Left lung (tissue), 4 donors: ENCODE measurements at regions not wholly inside any gene's neighbourhood (a gene's known extent, or its start where the extent isn't known, plus 50 kb on each side); places are given as distances from the start of the nearest gene placed in this dataset.

Experiments
- ATAC-seq: fragments of 200-7000 bp; cut with Tn5 transposase; one replicate; pipeline ENCODE4 v1.9.1; 2020; ENCODE audit warnings: moderate library complexity
- DNase-seq, 4 donors: peaks; one replicate each; pipeline ENCODE4 v3.0.0-alpha.2; 2013 to 2020
- H3K27ac ChIP-seq, 2 donors: fragments of 200-600 bp; sonication (generic) in 1 of 2; one replicate each; pipeline versions ENCODE4 v1.5.0 to v1.8.0; 2020 to 2021
- H3K27me3 ChIP-seq, 2 donors: fragments of 200-600 bp; sonication (generic) in 1 of 2; one replicate each; pipeline versions ENCODE4 v1.5.0 to v1.8.0; 2020 to 2021
- H3K36me3 ChIP-seq, 2 donors: fragments of 200-600 bp; sonication (generic) in 1 of 2; one replicate each; pipeline versions ENCODE4 v1.5.0 to v1.8.0; 2020 to 2021
- H3K4me1 ChIP-seq, 2 donors: fragments of 200-600 bp; one replicate each; pipeline ENCODE4 v1.8.0; 2021
- H3K4me3 ChIP-seq, 2 donors: fragments of 200-600 bp; sonication (generic) in 1 of 2; one replicate each; pipeline versions ENCODE4 v1.5.0 to v1.8.0; 2020 to 2021; ENCODE audit warnings: mild to moderate bottlenecking in 1 of 2
- H3K9me3 ChIP-seq, 2 donors: fragments of 200-600 bp; sonication (generic) in 1 of 2; one replicate each; pipeline versions ENCODE4 v1.5.0 to v1.8.0; 2020 to 2021
- intact Hi-C, 2 donors: fragments of 100-400 bp; cut with DNase I; formaldehyde crosslinking; loops; one replicate each; pipeline versions ENCODE4 v1.11.2 to v1.14.2; 2022
- TF ChIP-seq, protein P1 (sequence below), 2 donors: fragments of 200-600 bp; sonication (generic) in 1 of 2; IDR thresholded peaks; one replicate each; pipeline versions ENCODE4 v1.5.0 to v1.8.0; 2021; ENCODE audit warnings: antibody characterized with exemption in 2 of 2
- donor health status: DM: no; HTN: yes; CAD: no.
- donor health status: DM: no; HTN: no; CAD: no.

DNA sequence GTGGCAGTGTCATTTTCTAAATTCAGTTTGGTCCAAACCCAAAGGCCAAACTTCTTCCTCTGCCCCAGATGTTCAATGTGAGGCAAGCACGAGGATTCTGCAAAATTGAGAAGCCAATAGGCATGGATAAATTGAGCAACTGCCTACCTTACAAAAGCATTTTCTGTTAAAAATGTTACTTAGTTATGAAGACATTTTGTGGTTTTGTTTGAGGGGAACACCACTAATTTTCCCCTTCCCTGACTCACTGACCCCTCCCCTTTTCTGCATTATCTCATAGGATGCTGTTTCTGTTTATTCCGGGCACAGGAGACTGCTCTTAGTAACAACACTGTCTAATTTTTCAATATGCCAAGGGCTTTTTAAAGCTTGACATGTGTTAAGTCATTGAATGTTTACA, 462.8 kb downstream of the INSC start:
- intact Hi-C loops = no loop called here
- ATAC-seq (peak; percentile 33), DNase-seq (no peak)
- H3K4me3 ChIP-seq = no peak overlapping the region
- H3K27ac ChIP-seq = peak overlapping the region in 1 of 2 donors; percentile 89
- no peaks in the 10 kb centered on the region for H3K27me3 ChIP-seq
- H3K36me3 ChIP-seq = no peaks in the 10 kb centered on the region
- no peaks in the 10 kb centered on the region for H3K4me1 ChIP-seq
- H3K9me3 ChIP-seq = no peaks in the 10 kb centered on the region
- TF ChIP-seq, protein P1, sequence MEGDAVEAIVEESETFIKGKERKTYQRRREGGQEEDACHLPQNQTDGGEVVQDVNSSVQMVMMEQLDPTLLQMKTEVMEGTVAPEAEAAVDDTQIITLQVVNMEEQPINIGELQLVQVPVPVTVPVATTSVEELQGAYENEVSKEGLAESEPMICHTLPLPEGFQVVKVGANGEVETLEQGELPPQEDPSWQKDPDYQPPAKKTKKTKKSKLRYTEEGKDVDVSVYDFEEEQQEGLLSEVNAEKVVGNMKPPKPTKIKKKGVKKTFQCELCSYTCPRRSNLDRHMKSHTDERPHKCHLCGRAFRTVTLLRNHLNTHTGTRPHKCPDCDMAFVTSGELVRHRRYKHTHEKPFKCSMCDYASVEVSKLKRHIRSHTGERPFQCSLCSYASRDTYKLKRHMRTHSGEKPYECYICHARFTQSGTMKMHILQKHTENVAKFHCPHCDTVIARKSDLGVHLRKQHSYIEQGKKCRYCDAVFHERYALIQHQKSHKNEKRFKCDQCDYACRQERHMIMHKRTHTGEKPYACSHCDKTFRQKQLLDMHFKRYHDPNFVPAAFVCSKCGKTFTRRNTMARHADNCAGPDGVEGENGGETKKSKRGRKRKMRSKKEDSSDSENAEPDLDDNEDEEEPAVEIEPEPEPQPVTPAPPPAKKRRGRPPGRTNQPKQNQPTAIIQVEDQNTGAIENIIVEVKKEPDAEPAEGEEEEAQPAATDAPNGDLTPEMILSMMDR (IDR thresholded peaks at IDR 0.05) = no peak

DNA sequence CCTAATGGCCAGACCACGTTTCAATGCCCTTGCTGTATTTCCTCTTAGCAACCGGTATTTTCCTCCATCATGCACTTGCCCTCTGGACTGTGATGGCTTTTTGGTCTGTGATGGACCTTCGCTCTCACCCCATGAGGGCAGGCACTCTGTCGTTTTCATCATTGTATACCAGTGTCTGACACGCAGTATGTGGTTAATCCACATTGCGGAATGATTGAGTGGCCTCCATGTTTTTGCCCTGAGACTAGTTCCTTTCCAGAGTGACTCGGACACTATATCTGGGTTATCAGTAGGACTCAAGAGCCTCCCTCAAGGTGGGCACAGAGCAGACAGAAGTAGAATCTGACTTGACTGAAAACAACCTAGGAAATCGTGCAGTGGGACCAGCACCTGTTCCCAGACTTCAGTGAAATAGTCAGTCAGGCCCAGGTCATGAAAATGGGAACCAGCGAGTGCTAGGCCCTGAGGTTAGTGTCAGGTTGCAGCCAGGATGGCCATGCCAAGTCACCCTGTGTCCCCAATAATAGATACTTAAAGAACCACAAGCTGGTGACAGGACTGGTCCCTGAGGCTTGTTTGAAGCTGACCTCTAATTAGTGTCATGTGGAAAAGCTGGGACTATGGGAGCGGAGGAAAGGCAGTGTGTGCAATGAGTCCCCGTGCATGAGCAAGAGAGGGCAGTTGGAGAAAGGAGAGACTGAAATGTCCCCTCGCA, 464.7 kb downstream of the INSC start:
- Histone ChIP-seq H3K9me3 (no peaks in the 10 kb centered on the region), H3K27ac (peak overlapping the region in 1 of 2 donors; percentile 89), H3K36me3 (no peaks in the 10 kb centered on the region), H3K4me3 (no peak overlapping the region), H3K27me3 (no peaks in the 10 kb centered on the region), H3K4me1 (no peaks in the 10 kb centered on the region)
- intact Hi-C loops = no loop called here
- TF ChIP-seq, protein P1 (IDR thresholded peaks at IDR 0.05) = no peak
- ATAC-seq (no peak), DNase-seq (no peak)

DNA sequence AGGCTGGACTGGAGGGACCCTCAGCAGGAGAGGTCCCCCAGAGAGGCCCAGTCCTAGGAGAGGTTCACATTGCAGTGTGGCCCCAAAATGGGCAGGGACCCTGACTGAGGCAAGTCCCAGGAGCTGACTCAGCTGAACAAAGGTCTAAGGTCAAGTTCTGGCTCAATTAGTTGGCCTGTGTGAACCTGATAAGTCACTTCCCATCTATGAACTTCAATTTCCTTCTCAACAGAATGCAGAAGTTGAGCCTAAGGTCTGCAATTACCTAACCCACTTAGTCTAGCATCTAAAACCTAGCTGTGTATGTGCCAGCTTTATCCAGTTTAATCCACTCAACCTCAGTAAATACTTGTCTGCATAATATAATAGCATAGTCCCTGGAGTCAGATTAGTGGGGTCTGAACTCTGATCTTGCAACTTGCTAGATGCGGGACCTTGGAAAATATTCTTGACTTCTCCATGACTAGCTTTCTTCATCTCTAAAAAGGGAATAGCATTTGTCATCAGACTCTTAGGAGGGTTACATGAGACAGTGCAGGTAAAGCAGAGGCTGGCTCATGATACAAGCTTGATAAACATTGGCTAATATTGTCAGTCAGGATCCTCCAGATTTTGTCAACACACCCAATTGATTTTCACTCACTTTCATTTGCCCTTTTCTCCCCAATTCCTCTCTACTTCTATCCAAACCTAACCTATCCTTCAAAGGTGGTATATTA, 465.5 kb downstream of the INSC start:
- H3K36me3 ChIP-seq = no peaks in the 10 kb centered on the region
- intact Hi-C loops = no loop called here
- no peaks in the 10 kb centered on the region for H3K27me3 ChIP-seq
- no peak for DNase-seq
- ATAC-seq = peak; percentile 10
- TF ChIP-seq, protein P1 (IDR thresholded peaks at IDR 0.05) = no peak
- no peak overlapping the region for H3K4me3 ChIP-seq
- H3K4me1 ChIP-seq = no peaks in the 10 kb centered on the region
- H3K9me3 ChIP-seq = no peaks in the 10 kb centered on the region
- H3K27ac ChIP-seq = peak overlapping the region in 1 of 2 donors; percentile 89

DNA sequence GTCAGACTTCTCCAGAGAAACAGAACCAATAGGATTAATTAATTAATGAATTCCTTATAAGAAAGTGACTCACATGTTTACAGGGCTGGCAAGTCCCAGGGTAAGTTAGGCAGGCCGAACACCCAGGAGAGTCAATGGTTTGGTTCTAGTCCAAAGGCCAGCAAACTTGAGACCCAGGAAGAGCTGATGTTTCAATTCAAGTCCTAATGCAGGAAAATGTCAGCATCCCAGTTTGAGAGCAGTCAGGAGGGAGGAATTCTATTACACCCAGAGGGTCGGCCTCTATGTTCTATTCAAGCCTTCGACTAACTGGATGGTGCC, 466.0 kb downstream of the INSC start:
- H3K27ac ChIP-seq = peak overlapping the region in 1 of 2 donors; percentile 89
- H3K27me3 ChIP-seq = no peaks in the 10 kb centered on the region
- TF ChIP-seq, protein P1 (IDR thresholded peaks at IDR 0.05) = no peak
- no peak overlapping the region for H3K4me3 ChIP-seq
- H3K36me3 ChIP-seq = no peaks in the 10 kb centered on the region
- H3K4me1 ChIP-seq = no peaks in the 10 kb centered on the region
- DNase-seq = no peak
- intact Hi-C loops = no loop called here
- H3K9me3 ChIP-seq = no peaks in the 10 kb centered on the region
- ATAC-seq = no peak

DNA sequence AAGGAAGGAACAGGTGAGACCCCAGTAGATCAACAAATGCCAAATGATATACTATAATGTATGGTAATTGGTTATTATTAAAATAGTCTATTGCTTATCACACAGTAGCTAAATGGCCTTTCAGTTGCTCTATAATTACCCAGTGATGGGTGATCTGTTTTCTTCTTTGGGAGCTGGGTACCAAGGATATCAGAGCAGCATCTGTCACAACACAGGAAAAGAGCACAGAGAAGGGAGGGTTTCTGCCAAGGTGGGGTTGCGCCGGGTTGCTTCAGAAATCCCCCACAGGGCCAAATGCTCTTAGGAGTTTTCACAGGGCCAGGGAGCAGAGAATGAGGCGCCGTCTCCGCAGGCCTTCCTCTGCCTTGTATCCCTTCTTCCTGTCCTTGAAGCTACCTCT, 469.4 kb downstream of the INSC start:
- Histone ChIP-seq H3K36me3 (no peaks in the 10 kb centered on the region), H3K4me1 (no peaks in the 10 kb centered on the region), H3K27me3 (no peaks in the 10 kb centered on the region), H3K4me3 (no peak overlapping the region), H3K27ac (no peak overlapping the region), H3K9me3 (no peaks in the 10 kb centered on the region)
- no peak for DNase-seq
- intact Hi-C loops = no loop called here
- ATAC-seq = no peak
- TF ChIP-seq, protein P1 (IDR thresholded peaks at IDR 0.05) = no peak
